ENCODE measurements at regions not wholly inside any gene's neighbourhood (a gene's known extent, or its start where the extent isn't known, plus 50 kb on each side); places are given as distances from the start of the nearest gene placed in this dataset.
A peak's percentile ranks its signal among the peaks of the same experiment; 100 is the strongest.

- 78 to 87% (median 83%) methylated on average over 3 of the region's 3 CpGs for WGBS, 3 donors
- Histone ChIP-seq H3K27me3 (ENCODE audit: control insufficient read depth in 3 of 3, insufficient read depth in 3 of 3, low read length in 3 of 3) (no peaks in the 10 kb centered on the region), H3K9me3 (ENCODE audit: control insufficient read depth in 2 of 2, insufficient read depth in 1 of 2, low read depth in 1 of 2, low read length in 1 of 2) (no peaks in the 10 kb centered on the region), H3K4me3 (ENCODE audit: low read depth in 1 of 3, low read length in 3 of 3) (no peak overlapping the region), H3K27ac (ENCODE audit: low read depth in 1 of 3, low read length in 2 of 3) (no peak overlapping the region), H3K36me3 (ENCODE audit: control insufficient read depth in 3 of 3, insufficient read depth in 2 of 3, low read depth in 1 of 3, low read length in 3 of 3) (no peaks in the 10 kb centered on the region), H3K4me1 (ENCODE audit: control insufficient read depth in 3 of 3, insufficient read depth in 2 of 3, low read depth in 1 of 3, low read length in 2 of 3) (no peaks in the 10 kb centered on the region)
- no peak for DNase-seq
- no peak for FAIRE-seq
Measured at GRCh38 chr18:22634464-22634863, 216.7 kb upstream of the CTAGE1 start.

DNA sequence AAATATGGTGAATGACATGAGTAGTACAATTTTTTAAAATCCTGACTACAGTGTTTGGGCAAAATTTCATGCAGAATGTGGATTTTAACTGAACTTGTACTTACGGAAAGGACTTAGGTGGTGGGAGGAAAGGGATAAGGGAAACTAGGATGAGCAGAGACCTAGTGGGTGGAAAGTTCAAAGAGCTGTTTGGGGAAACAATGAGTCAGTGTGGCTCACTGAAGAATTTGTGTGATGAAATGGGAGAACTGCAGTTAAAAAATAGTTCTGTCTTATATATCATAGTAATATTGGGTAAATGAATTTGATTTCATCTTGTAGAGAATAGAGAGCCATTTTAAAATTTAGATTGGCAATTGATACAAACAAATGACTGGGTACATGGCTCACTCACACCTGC lies 220.1 kb upstream of the CTAGE1 start:
- Histone ChIP-seq H3K27me3 (ENCODE audit: control insufficient read depth in 3 of 3, insufficient read depth in 3 of 3, low read length in 3 of 3) (no peaks in the 10 kb centered on the region), H3K9me3 (ENCODE audit: control insufficient read depth in 2 of 2, insufficient read depth in 1 of 2, low read depth in 1 of 2, low read length in 1 of 2) (no peaks in the 10 kb centered on the region), H3K4me1 (ENCODE audit: control insufficient read depth in 3 of 3, insufficient read depth in 2 of 3, low read depth in 1 of 3, low read length in 2 of 3) (no peaks in the 10 kb centered on the region), H3K27ac (ENCODE audit: low read depth in 1 of 3, low read length in 2 of 3) (no peak overlapping the region), H3K4me3 (ENCODE audit: low read depth in 1 of 3, low read length in 3 of 3) (no peak overlapping the region), H3K36me3 (ENCODE audit: control insufficient read depth in 3 of 3, insufficient read depth in 2 of 3, low read depth in 1 of 3, low read length in 3 of 3) (no peaks in the 10 kb centered on the region)
- WGBS, 3 donors: 94 to 100% (median 97%) methylated on average over 1 of the region's 1 CpG
- DNase-seq (no peak), FAIRE-seq (no peak)

DNA sequence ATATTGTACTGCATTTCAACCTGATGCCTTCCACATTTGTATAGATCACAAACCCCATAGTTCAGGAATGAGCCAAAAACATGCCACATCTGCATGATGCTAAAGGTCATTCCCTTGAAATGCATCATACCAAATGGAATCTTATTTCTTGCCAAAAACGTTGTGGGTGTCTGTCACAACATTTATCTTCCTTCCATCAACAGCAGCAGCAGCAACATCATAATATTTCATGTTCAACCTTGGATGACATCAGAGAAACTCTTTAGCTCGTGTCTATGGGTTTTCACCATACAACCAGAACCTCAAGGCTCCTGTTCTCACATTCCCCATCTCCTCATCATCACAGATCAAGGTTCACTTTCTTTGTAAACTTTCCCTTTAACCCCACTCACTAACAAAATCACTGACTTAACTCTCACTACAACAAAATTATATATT lies 221.3 kb upstream of the CTAGE1 start:
- no peak overlapping the region for H3K4me3 ChIP-seq (ENCODE audit: low read depth in 1 of 3, low read length in 3 of 3)
- peak in 1 of 2 donors; percentile 19 for DNase-seq
- no peaks in the 10 kb centered on the region for H3K27me3 ChIP-seq (ENCODE audit: control insufficient read depth in 3 of 3, insufficient read depth in 3 of 3, low read length in 3 of 3)
- WGBS, 3 donors: 12 to 23% (median 15%) methylated on average over 2 of the region's 2 CpGs
- H3K27ac ChIP-seq (ENCODE audit: low read depth in 1 of 3, low read length in 2 of 3): no peak overlapping the region
- no peaks in the 10 kb centered on the region for H3K36me3 ChIP-seq (ENCODE audit: control insufficient read depth in 3 of 3, insufficient read depth in 2 of 3, low read depth in 1 of 3, low read length in 3 of 3)
- no peak for FAIRE-seq
- no peaks in the 10 kb centered on the region for H3K9me3 ChIP-seq (ENCODE audit: control insufficient read depth in 2 of 2, insufficient read depth in 1 of 2, low read depth in 1 of 2, low read length in 1 of 2)
- H3K4me1 ChIP-seq (ENCODE audit: control insufficient read depth in 3 of 3, insufficient read depth in 2 of 3, low read depth in 1 of 3, low read length in 2 of 3): no peaks in the 10 kb centered on the region

DNA sequence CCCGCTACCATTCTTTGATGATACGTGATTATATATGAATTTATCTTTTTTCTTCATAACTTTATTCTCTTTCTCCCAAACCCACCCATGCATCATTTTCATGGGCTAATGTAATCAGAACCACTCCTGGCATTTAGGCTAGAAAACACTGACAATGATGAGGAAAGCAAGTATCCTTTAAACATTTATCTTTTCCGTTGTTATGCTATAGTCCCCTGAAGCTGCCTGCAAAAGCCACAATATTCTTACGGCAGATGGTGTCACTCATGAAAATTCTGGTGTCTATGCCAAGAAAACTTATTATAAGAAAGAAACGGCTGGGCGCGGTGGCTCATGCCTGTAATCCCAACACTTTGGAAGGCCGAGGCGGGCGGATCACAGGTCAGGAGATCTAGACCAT lies 221.8 kb upstream of the CTAGE1 start:
- Histone ChIP-seq H3K9me3 (ENCODE audit: control insufficient read depth in 2 of 2, insufficient read depth in 1 of 2, low read depth in 1 of 2, low read length in 1 of 2) (no peaks in the 10 kb centered on the region), H3K4me1 (ENCODE audit: control insufficient read depth in 3 of 3, insufficient read depth in 2 of 3, low read depth in 1 of 3, low read length in 2 of 3) (no peaks in the 10 kb centered on the region), H3K4me3 (ENCODE audit: low read depth in 1 of 3, low read length in 3 of 3) (no peak overlapping the region), H3K36me3 (ENCODE audit: control insufficient read depth in 3 of 3, insufficient read depth in 2 of 3, low read depth in 1 of 3, low read length in 3 of 3) (no peaks in the 10 kb centered on the region), H3K27me3 (ENCODE audit: control insufficient read depth in 3 of 3, insufficient read depth in 3 of 3, low read length in 3 of 3) (no peaks in the 10 kb centered on the region), H3K27ac (ENCODE audit: low read depth in 1 of 3, low read length in 2 of 3) (no peak overlapping the region)
- no peak for FAIRE-seq
- 90 to 92% (median 90%) methylated on average over 7 to 10 of the region's 10 CpGs for WGBS, 3 donors
- DNase-seq: no peak

DNA sequence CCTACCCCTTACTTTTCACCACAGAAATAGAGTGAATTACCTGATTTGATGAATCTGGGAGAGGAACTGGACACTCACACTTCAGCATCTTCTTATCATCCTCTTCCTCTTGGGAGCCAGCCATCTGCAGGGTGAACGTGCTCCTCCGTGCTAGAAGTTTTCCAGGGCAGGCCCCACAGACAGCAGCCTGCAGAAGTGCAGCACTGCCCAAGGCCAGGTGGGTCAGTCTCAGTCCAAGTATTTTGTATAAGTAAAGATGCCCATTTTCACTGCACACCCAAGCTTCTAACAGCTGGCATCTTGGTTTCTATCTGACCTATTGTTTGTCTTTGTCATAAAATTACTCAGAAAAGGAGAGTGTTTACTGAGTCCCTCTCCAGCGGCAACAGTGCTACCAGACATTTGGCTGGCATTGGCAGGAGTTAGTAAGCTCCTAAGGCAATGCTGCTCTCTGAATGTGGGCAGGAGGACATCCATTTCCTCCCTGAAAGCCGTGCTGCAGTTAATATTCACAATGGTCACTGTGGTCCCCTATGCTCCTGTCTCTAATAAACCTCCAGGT lies 222.6 kb upstream of the CTAGE1 start:
- no peak overlapping the region for H3K4me3 ChIP-seq (ENCODE audit: low read depth in 1 of 3, low read length in 3 of 3)
- H3K27me3 ChIP-seq (ENCODE audit: control insufficient read depth in 3 of 3, insufficient read depth in 3 of 3, low read length in 3 of 3): no peaks in the 10 kb centered on the region
- no peaks in the 10 kb centered on the region for H3K9me3 ChIP-seq (ENCODE audit: control insufficient read depth in 2 of 2, insufficient read depth in 1 of 2, low read depth in 1 of 2, low read length in 1 of 2)
- H3K4me1 ChIP-seq (ENCODE audit: control insufficient read depth in 3 of 3, insufficient read depth in 2 of 3, low read depth in 1 of 3, low read length in 2 of 3): no peaks in the 10 kb centered on the region
- peak; percentile 9 to 34 for DNase-seq
- no peak for FAIRE-seq
- H3K27ac ChIP-seq (ENCODE audit: low read depth in 1 of 3, low read length in 2 of 3): no peak overlapping the region
- whole genome bisulfite sequencing, 3 donors: 49 to 60% (median 49%) methylated on average over 4 of the region's 4 CpGs
- H3K36me3 ChIP-seq (ENCODE audit: control insufficient read depth in 3 of 3, insufficient read depth in 2 of 3, low read depth in 1 of 3, low read length in 3 of 3): no peaks in the 10 kb centered on the region

GRCh38 chr18:22641958-22642357 lies 224.2 kb upstream of the CTAGE1 start:
- no peaks in the 10 kb centered on the region for H3K36me3 ChIP-seq (ENCODE audit: control insufficient read depth in 3 of 3, insufficient read depth in 2 of 3, low read depth in 1 of 3, low read length in 3 of 3)
- H3K27me3 ChIP-seq (ENCODE audit: control insufficient read depth in 3 of 3, insufficient read depth in 3 of 3, low read length in 3 of 3): no peaks in the 10 kb centered on the region
- H3K4me1 ChIP-seq (ENCODE audit: control insufficient read depth in 3 of 3, insufficient read depth in 2 of 3, low read depth in 1 of 3, low read length in 2 of 3): no peaks in the 10 kb centered on the region
- WGBS, 3 donors: 80 to 92% (median 88%) methylated on average over 4 of the region's 4 CpGs
- DNase-seq: no peak
- H3K4me3 ChIP-seq (ENCODE audit: low read depth in 1 of 3, low read length in 3 of 3): no peak overlapping the region
- no peaks in the 10 kb centered on the region for H3K9me3 ChIP-seq (ENCODE audit: control insufficient read depth in 2 of 2, insufficient read depth in 1 of 2, low read depth in 1 of 2, low read length in 1 of 2)
- FAIRE-seq: no peak
- no peak overlapping the region for H3K27ac ChIP-seq (ENCODE audit: low read depth in 1 of 3, low read length in 2 of 3)

GRCh38 chr18:22643731-22644130 lies 226.0 kb upstream of the CTAGE1 start:
- WGBS, 3 donors: 88 to 89% (median 89%) methylated on average over 2 of the region's 2 CpGs
- FAIRE-seq: no peak
- Histone ChIP-seq H3K4me3 (ENCODE audit: low read depth in 1 of 3, low read length in 3 of 3) (no peak overlapping the region), H3K36me3 (ENCODE audit: control insufficient read depth in 3 of 3, insufficient read depth in 2 of 3, low read depth in 1 of 3, low read length in 3 of 3) (no peaks in the 10 kb centered on the region), H3K9me3 (ENCODE audit: control insufficient read depth in 2 of 2, insufficient read depth in 1 of 2, low read depth in 1 of 2, low read length in 1 of 2) (no peaks in the 10 kb centered on the region), H3K4me1 (ENCODE audit: control insufficient read depth in 3 of 3, insufficient read depth in 2 of 3, low read depth in 1 of 3, low read length in 2 of 3) (no peaks in the 10 kb centered on the region), H3K27me3 (ENCODE audit: control insufficient read depth in 3 of 3, insufficient read depth in 3 of 3, low read length in 3 of 3) (no peaks in the 10 kb centered on the region), H3K27ac (ENCODE audit: low read depth in 1 of 3, low read length in 2 of 3) (no peak overlapping the region)
- no peak for DNase-seq

- Histone ChIP-seq H3K9me3 (ENCODE audit: control insufficient read depth in 2 of 2, insufficient read depth in 1 of 2, low read depth in 1 of 2, low read length in 1 of 2) (no peaks in the 10 kb centered on the region), H3K27ac (ENCODE audit: low read depth in 1 of 3, low read length in 2 of 3) (no peak overlapping the region), H3K4me1 (ENCODE audit: control insufficient read depth in 3 of 3, insufficient read depth in 2 of 3, low read depth in 1 of 3, low read length in 2 of 3) (no peaks in the 10 kb centered on the region), H3K27me3 (ENCODE audit: control insufficient read depth in 3 of 3, insufficient read depth in 3 of 3, low read length in 3 of 3) (no peaks in the 10 kb centered on the region), H3K36me3 (ENCODE audit: control insufficient read depth in 3 of 3, insufficient read depth in 2 of 3, low read depth in 1 of 3, low read length in 3 of 3) (no peaks in the 10 kb centered on the region), H3K4me3 (ENCODE audit: low read depth in 1 of 3, low read length in 3 of 3) (no peak overlapping the region)
- FAIRE-seq (no peak), DNase-seq (no peak)
Measured at GRCh38 chr18:22650247-22650646, 232.5 kb upstream of the CTAGE1 start.

GRCh38 chr18:22657619-22658018 lies 239.9 kb upstream of the CTAGE1 start:
- H3K27ac ChIP-seq (ENCODE audit: low read depth in 1 of 3, low read length in 2 of 3): no peak overlapping the region
- DNase-seq (no peak), FAIRE-seq (peak; percentile 26)
- no peaks in the 10 kb centered on the region for H3K4me1 ChIP-seq (ENCODE audit: control insufficient read depth in 3 of 3, insufficient read depth in 2 of 3, low read depth in 1 of 3, low read length in 2 of 3)
- H3K9me3 ChIP-seq (ENCODE audit: control insufficient read depth in 2 of 2, insufficient read depth in 1 of 2, low read depth in 1 of 2, low read length in 1 of 2): peaks cover 0 to 9% of the 10 kb centered on the region in 2 donors
- H3K4me3 ChIP-seq (ENCODE audit: low read depth in 1 of 3, low read length in 3 of 3): no peak overlapping the region
- no peaks in the 10 kb centered on the region for H3K27me3 ChIP-seq (ENCODE audit: control insufficient read depth in 3 of 3, insufficient read depth in 3 of 3, low read length in 3 of 3)
- WGBS, 3 donors: 67 to 77% (median 76%) methylated on average over 1 of the region's 1 CpG
- H3K36me3 ChIP-seq (ENCODE audit: control insufficient read depth in 3 of 3, insufficient read depth in 2 of 3, low read depth in 1 of 3, low read length in 3 of 3): no peaks in the 10 kb centered on the region

All from small intestine (tissue), 7 donors.